ENCODE measurements at regions not wholly inside any gene's neighbourhood (a gene's known extent, or its start where the extent isn't known, plus 50 kb on each side); places are given as distances from the start of the nearest gene placed in this dataset.

GRCh38 chr17:52754838-52755237 lies 596.3 kb upstream of the CA10 start:
- no peak overlapping the region for H3K4me3 ChIP-seq (ENCODE audit: low read depth, low read length)
- no peak for DNase-seq (ENCODE audit: low read depth)
- TF ChIP-seq CTCF (conservative IDR thresholded peaks at IDR 0.05; ENCODE audit: low read depth, low read length): no peak

GRCh38 chr17:52751051-52751450 lies 592.5 kb upstream of the CA10 start:
- DNase-seq (ENCODE audit: low read depth): no peak
- no peak overlapping the region for H3K4me3 ChIP-seq (ENCODE audit: low read depth, low read length)
- no peak for TF ChIP-seq CTCF (conservative IDR thresholded peaks at IDR 0.05; ENCODE audit: low read depth, low read length)

DNA sequence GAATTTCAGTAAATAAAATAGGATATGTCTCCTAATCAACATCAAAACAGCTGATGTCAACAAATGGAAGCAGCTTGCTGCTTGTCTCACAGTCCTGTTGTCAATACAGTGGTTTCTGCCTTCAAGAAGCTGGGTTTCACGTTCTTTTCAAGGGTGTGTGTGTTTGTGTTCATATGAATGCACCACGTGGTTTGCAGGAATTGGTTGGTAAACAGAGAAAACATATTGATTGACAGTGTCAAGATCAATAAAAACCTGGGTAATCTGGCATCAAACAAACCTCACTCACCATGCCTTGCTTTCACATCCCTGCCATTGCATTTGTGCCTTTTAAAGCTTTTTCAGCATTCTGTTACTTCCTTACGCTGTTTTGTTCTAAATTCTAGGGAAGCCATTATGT lies 585.7 kb upstream of the CA10 start:
- H3K4me3 ChIP-seq (ENCODE audit: low read depth, low read length): no peak overlapping the region
- no peak for DNase-seq (ENCODE audit: low read depth)
- TF ChIP-seq CTCF (conservative IDR thresholded peaks at IDR 0.05; ENCODE audit: low read depth, low read length): no peak

GRCh38 chr17:52740006-52740405 lies 581.5 kb upstream of the CA10 start:
- no peak for DNase-seq (ENCODE audit: low read depth)
- TF ChIP-seq CTCF (conservative IDR thresholded peaks at IDR 0.05; ENCODE audit: low read depth, low read length): no peak
- H3K4me3 ChIP-seq (ENCODE audit: low read depth, low read length): no peak overlapping the region

- no peak for DNase-seq (ENCODE audit: low read depth)
- H3K4me3 ChIP-seq (ENCODE audit: low read depth, low read length): no peak overlapping the region
- TF ChIP-seq CTCF (conservative IDR thresholded peaks at IDR 0.05; ENCODE audit: low read depth, low read length): no peak
Observed at GRCh38 chr17:52738791-52739190, 580.3 kb upstream of the CA10 start.

- H3K4me3 ChIP-seq (ENCODE audit: low read depth, low read length): no peak overlapping the region
- no peak for TF ChIP-seq CTCF (conservative IDR thresholded peaks at IDR 0.05; ENCODE audit: low read depth, low read length)
- DNase-seq (ENCODE audit: low read depth): no peak
Observed at GRCh38 chr17:52737071-52737470, 578.6 kb upstream of the CA10 start.

DNA sequence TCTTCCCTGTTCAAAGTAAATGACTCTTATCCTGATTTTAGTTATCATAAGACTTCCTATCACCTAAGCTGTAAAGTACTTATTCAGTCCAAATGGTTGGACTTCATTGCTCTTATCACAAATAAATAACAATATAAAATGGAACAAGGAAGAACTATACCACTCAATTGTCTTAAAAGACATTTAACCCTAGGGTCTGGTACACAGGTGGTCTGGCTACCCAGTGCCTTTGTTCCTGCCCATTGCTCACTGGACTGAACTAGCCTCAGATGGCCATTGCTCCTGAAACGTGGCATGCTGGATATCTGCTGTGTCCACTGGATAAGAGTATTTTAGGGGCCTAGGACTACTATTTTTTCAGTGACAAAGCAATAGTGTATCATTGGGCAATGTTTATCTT lies 574.3 kb upstream of the CA10 start:
- H3K4me3 ChIP-seq (ENCODE audit: low read depth, low read length): no peak overlapping the region
- no peak for DNase-seq (ENCODE audit: low read depth)
- no peak for TF ChIP-seq CTCF (conservative IDR thresholded peaks at IDR 0.05; ENCODE audit: low read depth, low read length)

Measured in epithelial cell of proximal tubule (primary cell).